RPMI7951 (cell line): ENCODE measurements at regions not wholly inside any gene's neighbourhood (a gene's known extent, or its start where the extent isn't known, plus 50 kb on each side); places are given as distances from the start of the nearest gene placed in this dataset.
A peak's percentile ranks its signal among the peaks of the same experiment; 100 is the strongest.
"Not testable (repeated sequence)": the region's sequence is repeated elsewhere in the genome, so short reads cannot be mapped to it uniquely, and the experiment has no call there.

Experiments
- DNase-seq: peaks from one replicate; pipeline ENCODE4 v3.0.0-alpha.2; 2012; ENCODE audit warnings: low read depth

GRCh38 chr20:41784209-41784958 is 166.2 kb upstream of the CHD6 start:
- peak; percentile 36 for DNase-seq

DNA sequence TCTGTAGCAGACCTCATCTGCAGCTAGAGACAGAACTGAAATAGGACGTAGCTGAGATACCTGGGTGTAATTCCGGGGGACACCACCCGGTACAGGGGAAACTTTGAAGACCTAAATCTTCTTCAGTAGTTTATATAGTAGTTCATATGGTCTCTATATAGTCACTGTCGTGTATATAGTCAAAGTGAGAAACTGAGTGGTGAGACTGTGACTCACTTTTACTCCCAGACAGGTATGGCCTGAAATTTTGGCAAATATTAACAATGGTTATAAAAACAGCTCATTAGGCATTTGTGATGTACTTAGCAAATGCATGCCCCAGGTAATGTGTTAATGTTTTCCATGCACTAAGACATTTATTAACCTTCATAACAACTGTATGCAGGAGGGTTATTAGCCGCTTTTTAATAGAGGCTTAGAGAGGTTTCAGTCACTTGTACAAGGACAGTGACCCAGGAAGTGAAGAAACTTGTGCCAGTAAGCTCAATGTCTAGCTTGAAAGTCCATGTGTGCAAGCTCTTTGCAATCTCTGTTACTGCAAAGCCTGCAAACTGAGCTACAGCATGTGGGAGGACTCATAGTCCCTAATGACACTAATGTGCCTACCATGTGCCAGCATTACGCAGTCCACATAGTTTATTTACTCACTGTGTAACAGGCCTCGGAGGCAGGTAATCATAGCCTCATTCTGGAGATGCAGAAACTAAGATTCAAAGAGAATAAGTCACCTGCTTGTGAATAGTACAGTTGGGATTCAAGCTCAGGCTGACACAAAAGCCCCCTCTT is 165.4 kb upstream of the CHD6 start:
- no peak for DNase-seq

- DNase-seq = no peak
These were observed 164.7 kb upstream of the CHD6 start for GRCh38 chr20:41782730-41783406.

- DNase-seq = no peak
These were observed 164.1 kb upstream of the CHD6 start for GRCh38 chr20:41782255-41782654.

DNA sequence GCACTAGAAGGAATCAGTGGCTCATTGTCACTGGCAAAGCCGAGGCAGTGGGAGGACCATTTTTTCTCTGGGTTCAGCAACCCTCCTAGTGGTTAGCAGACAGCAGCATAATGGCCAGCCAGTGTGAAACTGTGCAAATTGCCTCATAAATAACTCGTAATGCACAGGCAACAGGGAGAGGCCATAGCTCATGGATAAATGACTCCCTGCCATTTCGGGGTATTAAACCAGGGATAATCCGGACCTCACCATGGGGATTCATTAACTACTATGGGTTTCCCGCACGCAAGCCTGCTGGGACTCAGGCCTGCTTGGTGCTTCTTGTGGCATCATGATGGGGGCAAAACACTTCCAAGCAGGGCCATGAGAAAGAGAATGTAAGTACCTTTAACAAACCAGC is 158.2 kb upstream of the CHD6 start:
- no peak for DNase-seq

DNA sequence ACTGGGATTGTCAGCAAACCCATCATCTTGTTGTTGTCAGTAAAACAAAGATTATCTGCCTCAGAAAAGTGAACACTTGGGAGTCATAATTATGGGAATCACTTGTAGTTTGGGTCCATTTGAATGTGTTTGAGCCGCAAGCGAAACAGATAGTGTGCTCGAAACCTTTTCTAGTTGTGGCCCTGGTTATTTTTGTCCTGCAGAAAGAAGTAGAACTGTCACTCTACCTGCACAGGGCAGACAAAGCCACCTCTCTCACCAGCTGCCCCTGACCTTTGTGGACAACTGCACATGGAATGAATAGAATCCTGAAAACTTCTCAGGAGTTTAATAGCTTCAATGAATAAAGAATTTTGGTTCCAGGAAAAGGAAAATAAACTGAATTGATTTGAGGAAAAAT is 156.1 kb upstream of the CHD6 start:
- no peak for DNase-seq

DNA sequence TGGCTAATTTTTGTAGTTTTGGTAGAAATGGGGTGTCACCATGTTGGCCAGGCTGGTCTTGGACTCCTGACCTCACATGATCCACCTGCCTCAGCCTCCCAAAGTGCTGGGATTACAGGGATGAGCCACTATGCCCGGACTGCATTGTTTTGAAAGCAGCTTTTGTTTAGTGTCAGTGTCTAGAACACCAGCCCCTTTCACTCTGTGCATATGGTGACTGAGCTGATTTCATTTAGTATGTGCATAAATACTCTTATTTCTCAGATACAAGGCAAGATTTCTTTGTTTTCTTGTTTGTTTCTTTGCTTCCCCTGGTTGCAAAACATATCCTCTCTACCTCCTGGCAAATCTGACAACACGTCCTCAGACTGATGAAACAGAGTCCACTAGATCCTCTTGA is 152.8 kb upstream of the CHD6 start:
- no peak for DNase-seq

DNA sequence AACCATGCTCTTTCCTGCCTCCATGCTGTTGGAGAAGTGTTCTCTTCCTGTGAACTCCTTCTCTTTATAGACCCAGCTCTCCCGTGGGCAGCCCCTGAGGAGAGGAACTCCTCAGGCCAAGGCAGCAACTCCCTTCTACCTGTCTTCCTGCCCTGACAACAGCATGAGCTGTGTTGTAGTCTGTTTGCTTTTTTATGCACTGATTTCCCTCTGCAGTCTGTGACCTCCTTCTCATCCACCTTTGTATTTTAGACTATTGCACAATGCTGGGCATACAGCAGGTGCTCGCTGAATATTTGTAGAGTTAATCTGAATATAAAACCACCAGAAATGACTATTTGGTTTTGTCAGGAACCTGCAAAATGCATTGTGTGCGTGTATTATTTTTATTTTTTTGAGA is 152.2 kb upstream of the CHD6 start:
- DNase-seq = no peak

DNA sequence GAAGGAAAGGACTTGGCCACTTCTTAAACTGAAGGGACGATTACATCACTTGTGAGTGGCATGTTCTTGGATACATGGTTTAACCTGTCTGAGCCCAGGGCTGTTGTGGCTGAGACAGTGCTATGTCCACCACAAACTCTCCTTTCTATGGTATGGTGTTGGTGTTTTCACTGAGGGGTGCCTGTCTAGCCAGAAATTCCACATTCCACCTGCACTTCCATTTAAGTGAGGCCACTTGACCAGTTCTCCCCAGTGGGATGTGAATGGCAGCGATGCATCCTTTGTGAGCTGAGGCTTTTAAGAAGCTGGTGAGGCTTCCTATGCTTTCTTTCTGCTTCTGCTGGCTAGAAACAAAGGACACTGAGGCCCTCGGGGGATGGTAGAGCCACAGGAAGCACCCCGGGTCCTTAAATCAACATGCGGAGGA is 151.4 kb upstream of the CHD6 start:
- no peak for DNase-seq

DNA sequence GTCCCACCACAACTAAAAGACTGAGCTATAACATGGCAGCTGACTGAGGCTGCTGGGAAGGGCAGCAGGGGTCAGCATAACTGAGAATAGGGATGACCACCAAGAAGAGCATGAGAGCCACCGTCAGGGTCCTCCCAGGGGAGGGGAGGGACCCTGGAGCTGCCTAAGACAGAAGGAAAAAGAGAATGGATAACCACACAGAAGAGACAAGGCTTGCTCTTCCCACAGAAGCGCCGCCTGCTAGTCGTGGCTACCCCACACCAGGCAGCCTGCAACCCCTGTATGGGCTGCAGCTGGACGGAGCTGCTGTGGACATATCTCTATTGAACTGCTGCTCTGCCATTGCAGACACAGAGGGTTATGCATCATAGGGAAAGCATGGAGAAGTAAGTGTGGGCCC is 132.0 kb upstream of the CHD6 start:
- no peak for DNase-seq

DNA sequence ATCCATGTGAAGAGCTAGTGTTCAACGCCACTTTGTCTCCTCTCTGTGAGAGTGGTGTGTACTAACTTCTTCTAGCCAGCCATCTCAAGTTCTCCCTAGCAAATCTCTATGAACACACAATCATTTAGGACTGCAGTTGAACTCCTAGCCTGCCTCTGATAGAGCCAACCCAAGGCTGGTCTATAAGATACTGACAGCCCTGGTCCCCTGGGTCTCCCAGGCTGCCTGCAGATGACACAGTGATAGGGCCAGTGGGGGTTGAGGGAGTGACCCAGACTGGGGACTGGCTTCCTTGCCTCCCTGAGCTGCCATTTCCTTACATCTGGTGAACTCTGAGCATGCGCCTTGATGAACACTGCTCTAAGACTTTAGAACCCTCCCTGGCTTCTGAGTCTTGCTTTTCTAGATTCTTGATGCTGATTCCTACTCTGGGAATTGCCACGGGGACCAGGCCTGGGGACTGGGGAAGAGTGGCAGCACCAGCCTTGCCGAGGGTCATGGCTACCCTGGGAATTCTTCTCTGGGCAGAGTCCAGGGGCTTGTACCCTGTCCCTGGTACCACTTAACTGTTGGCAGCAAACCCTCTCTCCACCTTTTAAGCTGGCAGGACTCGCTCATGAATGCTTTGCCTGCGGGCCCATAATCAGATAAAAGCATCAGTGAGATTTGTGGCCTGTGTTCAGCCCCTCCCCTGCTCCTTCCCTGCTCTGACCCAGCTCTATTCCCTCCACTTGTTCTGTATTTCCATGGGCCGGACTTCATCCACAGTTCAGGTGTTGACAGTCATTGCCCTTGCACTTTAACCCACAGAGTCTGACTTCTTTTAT is 130.8 kb upstream of the CHD6 start:
- no peak for DNase-seq

GRCh38 chr20:41748051-41748450 is 129.9 kb upstream of the CHD6 start:
- no peak for DNase-seq

- no peak for DNase-seq
These were observed 129.0 kb upstream of the CHD6 start for GRCh38 chr20:41747226-41747625.

GRCh38 chr20:41746635-41747034 is 128.5 kb upstream of the CHD6 start:
- no peak for DNase-seq

DNA sequence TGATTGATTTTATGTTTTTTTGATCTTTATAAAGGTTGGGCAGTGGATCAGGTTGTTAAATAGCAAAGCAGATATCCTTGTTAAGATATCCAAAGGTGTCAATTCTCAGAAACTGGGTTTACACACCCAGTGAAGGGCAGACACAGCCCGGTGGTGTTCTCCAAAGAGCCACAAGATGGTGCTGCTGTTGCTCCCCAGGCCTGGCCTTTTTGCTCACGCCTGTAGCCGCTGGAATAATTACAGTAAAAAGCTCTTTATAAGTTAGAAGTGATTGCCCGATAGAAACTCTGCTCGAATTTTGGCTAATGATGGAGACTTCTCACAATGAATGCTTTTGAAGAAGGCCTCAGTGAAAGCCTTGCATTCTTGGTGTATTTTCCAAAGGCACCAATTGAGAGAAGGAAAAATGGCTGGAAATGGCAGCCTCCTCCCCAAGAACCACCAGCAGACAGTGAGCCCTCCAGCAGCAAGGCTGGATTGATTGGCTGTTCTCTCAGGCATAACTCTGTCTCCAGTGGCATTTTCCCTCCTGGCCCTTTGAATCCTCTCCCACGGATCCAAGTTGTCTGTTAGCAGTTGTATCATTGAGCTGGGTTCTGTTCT is 120.5 kb upstream of the CHD6 start:
- DNase-seq = peak; percentile 52

GRCh38 chr20:41735949-41736348 is 117.8 kb upstream of the CHD6 start:
- DNase-seq = no peak

DNA sequence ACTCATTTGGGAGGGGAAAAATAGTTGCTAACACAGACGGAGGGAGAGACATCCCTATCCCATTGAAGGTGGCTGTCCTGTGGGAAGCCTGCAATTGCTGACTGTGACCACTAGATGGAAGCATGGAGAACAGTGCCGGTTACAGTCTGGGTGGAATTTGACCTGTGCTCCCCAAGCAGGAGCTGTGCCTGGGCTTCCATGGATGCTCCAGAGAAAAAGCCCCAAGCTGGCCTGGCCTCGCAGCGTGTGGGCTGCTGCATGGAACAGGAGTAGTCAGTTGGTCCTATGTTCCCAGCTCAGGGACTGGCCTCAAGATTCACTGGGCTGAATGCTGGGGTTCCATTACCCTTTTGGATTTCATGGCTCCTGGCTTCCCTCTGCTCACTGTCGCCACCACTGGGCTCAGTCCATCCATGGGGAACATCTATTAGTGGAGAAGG is 116.3 kb upstream of the CHD6 start:
- peak; percentile 51 for DNase-seq

- no peak for DNase-seq
These were observed 115.0 kb upstream of the CHD6 start for GRCh38 chr20:41733151-41733550.

- DNase-seq = not testable (repeated sequence)
These were observed 113.0 kb upstream of the CHD6 start for GRCh38 chr20:41731198-41731597.

DNA sequence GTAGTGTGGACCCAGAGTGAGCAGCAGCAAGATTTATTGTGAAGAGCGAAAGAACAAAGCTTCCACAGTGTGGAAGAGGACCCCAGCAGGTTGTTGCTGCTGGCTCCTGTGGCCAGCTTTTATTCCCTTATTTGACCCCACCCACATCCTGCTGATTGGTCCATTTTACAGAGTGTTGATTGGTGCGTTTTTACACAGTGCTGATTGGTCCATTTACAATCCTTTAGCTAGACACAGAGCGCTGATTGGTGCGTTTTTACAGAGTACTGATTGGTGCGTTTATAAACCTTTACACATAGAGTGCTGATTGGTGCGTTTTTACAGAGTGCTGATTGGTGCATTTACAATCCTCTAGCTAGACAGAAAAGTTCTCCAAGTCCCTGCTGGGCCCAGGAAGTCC is 109.5 kb upstream of the CHD6 start:
- DNase-seq = not testable (repeated sequence)

- no peak for DNase-seq
These were observed 108.5 kb upstream of the CHD6 start for GRCh38 chr20:41726727-41727126.
